IMR-90 (cell line): ENCODE measurements at regions not wholly inside any gene's neighbourhood (a gene's known extent, or its start where the extent isn't known, plus 50 kb on each side); places are given as distances from the start of the nearest gene placed in this dataset.
A peak's percentile ranks its signal among the peaks of the same experiment; 100 is the strongest.

Experiments used
- ATAC-seq: fragments of 200-7000 bp; cut with Tn5 transposase; 2 replicates; pipeline ENCODE4 v1.9.1; 2020; ENCODE audit warnings: low read depth, mild to moderate bottlenecking, moderate library complexity
- BruUV-seq: library from RNA; stranded (reverse); fragments of 400-500 nt; replicated peaks from 2 replicates; lab custom pipeline; 2021; lab: Mats Ljungman, UMichigan
- CTCF ChIA-PET: fragments of 300-600 bp; formaldehyde crosslinking; extraction: SDS; loops from one replicate; lab custom pipeline; 2021; ENCODE audit warnings: antibody characterized with exemption; lab: Yijun Ruan, JAX
- POLR2A ChIA-PET: fragments of 300-600 bp; sonication (Branson Sonifier 250); formaldehyde crosslinking; loops from one replicate; lab custom pipeline; 2022; ENCODE audit warnings: antibody characterized with exemption; ENCODE audit not compliant: unreplicated experiment; lab: Charles Lee
- DNase-seq: peaks from one replicate; pipeline ENCODE4 v3.0.0; 2013
- H2AFZ ChIP-seq: replicated peaks from 2 replicates; pipeline ENCODE3; 2013; ENCODE audit warnings: low read length, mild to moderate bottlenecking; ENCODE audit not compliant: poor library complexity
- H2AK5ac ChIP-seq: 2 replicates; pipeline ENCODE4 v1.6.1; 2013; ENCODE audit warnings: low read depth, low read length, inconsistent platforms
- H2AK9ac ChIP-seq: replicated peaks from 2 replicates; pipeline ENCODE3; 2013; ENCODE audit warnings: mild to moderate bottlenecking, low read depth, low read length, moderate library complexity; ENCODE audit not compliant: poor library complexity
- H2BK120ac ChIP-seq: 2 replicates; pipeline ENCODE4 v1.6.1; 2013; ENCODE audit warnings: low read depth, low read length, inconsistent platforms
- H2BK15ac ChIP-seq: 3 replicates; pipeline ENCODE4 v1.6.1; 2013; ENCODE audit warnings: low read depth, low read length, inconsistent platforms
- H2BK20ac ChIP-seq: 2 replicates; pipeline ENCODE4 v1.6.1; 2013; ENCODE audit warnings: low read depth, mild to moderate bottlenecking, inconsistent platforms, low read length, moderate library complexity
- H2BK5ac ChIP-seq: 2 replicates; pipeline ENCODE4 v1.6.1; 2013; ENCODE audit warnings: mild to moderate bottlenecking, low read depth, low read length, inconsistent platforms; ENCODE audit not compliant: poor library complexity, severe bottlenecking
- H3K14ac ChIP-seq: replicated peaks from 2 replicates; pipeline ENCODE4 v1.6.1; 2013; ENCODE audit warnings: low read depth, low read length, inconsistent platforms
- H3K18ac ChIP-seq: 2 replicates; pipeline ENCODE4 v1.6.1; 2013; ENCODE audit warnings: low read depth, low read length, control low read depth
- H3K23ac ChIP-seq: 2 replicates; pipeline ENCODE4 v1.6.1; 2013; ENCODE audit warnings: low read depth, low read length, inconsistent platforms
- H3K27ac ChIP-seq: 2 replicates; pipeline ENCODE4 v1.5.1; 2013; ENCODE audit warnings: mild to moderate bottlenecking, control low read depth, low read length; ENCODE audit not compliant: insufficient read depth
- H3K27me3 ChIP-seq: 2 replicates; pipeline ENCODE4 v1.6.1; 2013; ENCODE audit warnings: low read length; ENCODE audit not compliant: control insufficient read depth, insufficient read depth
- H3K36me3 ChIP-seq: 2 replicates; pipeline ENCODE4 v1.6.1; 2013; ENCODE audit warnings: low read length, mixed read lengths; ENCODE audit not compliant: control insufficient read depth, insufficient read depth
- H3K4ac ChIP-seq: 2 replicates; pipeline ENCODE4 v1.6.1; 2013; ENCODE audit warnings: low read depth, low read length, inconsistent platforms
- H3K4me1 ChIP-seq: 2 replicates; pipeline ENCODE4 v1.6.1; 2013; ENCODE audit warnings: low read length, mixed read lengths; ENCODE audit not compliant: control insufficient read depth, insufficient read depth
- H3K4me2 ChIP-seq: 2 replicates; pipeline ENCODE4 v1.6.1; 2013; ENCODE audit warnings: low read depth, mild to moderate bottlenecking, control low read depth, low read length, moderate library complexity
- H3K4me3 ChIP-seq: 2 replicates; pipeline ENCODE4 v1.5.1; 2013; ENCODE audit warnings: low read depth, mild to moderate bottlenecking, control low read depth, low read length, moderate library complexity; ENCODE audit not compliant: insufficient read depth
- H3K56ac ChIP-seq: 2 replicates; pipeline ENCODE4 v1.6.1; 2013; ENCODE audit warnings: low read length, inconsistent platforms; ENCODE audit not compliant: insufficient read depth; ENCODE audit errors: extremely low read depth
- H3K79me1 ChIP-seq, 2 experiments: 2 replicates each; pipeline ENCODE4 v1.6.1; 2013; ENCODE audit warnings: low read length in 2 of 2, inconsistent platforms in 1 of 2, low read depth in 1 of 2
- H3K9ac ChIP-seq: 2 replicates; pipeline ENCODE4 v1.6.1; 2013; ENCODE audit warnings: low read depth, low read length, control low read depth
- H3K9me1 ChIP-seq: 2 replicates; pipeline ENCODE4 v1.6.1; 2013; ENCODE audit warnings: low read length, inconsistent platforms; ENCODE audit not compliant: insufficient read depth
- H3K9me3 ChIP-seq: 2 replicates; pipeline ENCODE4 v1.6.1; 2013; ENCODE audit warnings: low read length; ENCODE audit not compliant: control insufficient read depth, insufficient read depth
- H4K20me1 ChIP-seq: 2 replicates; pipeline ENCODE4 v1.6.1; 2013; ENCODE audit warnings: low read length, inconsistent platforms; ENCODE audit not compliant: insufficient read depth
- H4K5ac ChIP-seq: 2 replicates; pipeline ENCODE4 v1.6.1; 2013; ENCODE audit warnings: mild to moderate bottlenecking, low read depth, low read length, control low read depth
- H4K8ac ChIP-seq, 2 experiments: 2 replicates each; pipeline ENCODE4 v1.6.1; 2013; ENCODE audit warnings: low read depth in 2 of 2, low read length in 2 of 2, control low read depth in 1 of 2, inconsistent platforms in 1 of 2
- H4K91ac ChIP-seq: 2 replicates; pipeline ENCODE4 v1.6.1; 2013; ENCODE audit warnings: low read depth, low read length, inconsistent platforms; ENCODE audit not compliant: insufficient read depth
- CEBPB ChIP-seq: IDR thresholded peaks from 2 replicates; pipeline ENCODE4 v1.6.1; 2012; ENCODE audit warnings: low read depth, low read length, improper control_type of control experiment
- RFX5 ChIP-seq: IDR thresholded peaks from 2 replicates; pipeline ENCODE4 v1.8.0; 2012; ENCODE audit warnings: low read depth, mild to moderate bottlenecking, low read length, moderate library complexity
- WGBS, 2 experiments: methylation state at CpG; one replicate each; pipeline versions ENCODE4 v1.1.5 to v1.1.7; 2013; ENCODE audit warnings: missing lambda C conversion rate in 2 of 2; ENCODE audit not compliant: insufficient read length in 1 of 2; ENCODE audit errors: extremely low coverage in 2 of 2; 5-methylcytosine and 5-hydroxymethylcytosine counted together
- dilution Hi-C: fragments of 300-500 bp; cut with HindIII; formaldehyde crosslinking; loops from one replicate; pipeline ENCODE4 v1.14.3; 2018; ENCODE audit warnings: low sequenced_read_pairs; ENCODE audit not compliant: unreplicated experiment
- in situ Hi-C: fragments of 300-500 bp; cut with MboI; formaldehyde crosslinking; loops from 3 replicates; pipeline ENCODE4 v1.14.3; 2019; ENCODE audit warnings: low sequenced_read_pairs, inconsistent platforms, mixed read lengths
- intact Hi-C: fragments of 100-400 bp; cut with micrococcal nuclease; formaldehyde crosslinking; loops from 2 replicates; pipeline ENCODE4 v1.10.0; 2022

DNA sequence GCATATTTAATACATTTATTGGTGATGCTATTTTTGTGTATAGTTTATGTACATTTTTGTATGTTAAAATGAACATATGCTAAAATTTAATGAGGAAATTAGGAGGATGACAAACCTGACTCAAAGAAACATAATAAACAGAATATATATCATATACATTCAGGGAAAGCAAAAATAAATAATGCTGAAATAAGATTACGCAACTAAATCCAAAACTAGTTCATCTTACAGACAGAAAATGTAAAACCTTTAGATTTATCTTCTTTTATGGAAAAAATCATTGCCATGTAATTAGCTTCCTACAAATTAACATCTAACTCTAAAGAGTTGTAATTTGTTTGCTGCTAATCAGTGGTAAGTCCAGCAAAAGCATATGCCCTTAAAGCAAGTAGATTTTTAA is 216.5 kb downstream of the PTN start:
- no peaks in the 10 kb centered on the region for H3K36me3 ChIP-seq
- in situ Hi-C loops = loop anchor here (25.0 kb wide), 1 partner anchor 860 kb away; no protein-coding TSS in a partner anchor
- dilution Hi-C loops = no loop called here
- TF ChIP-seq CEBPB (peak; percentile 86), RFX5 (no peak)
- H3K9ac ChIP-seq = no peak overlapping the region
- H3K79me1 ChIP-seq = peaks cover 17 to 22% of the 10 kb centered on the region in 2 experiments; a peak in 3 of 4 replicates
- H2BK20ac ChIP-seq = no peak overlapping the region; the same call in 1 of the 2 replicates
- H3K4me2 ChIP-seq = no peak overlapping the region
- ATAC-seq (no peak), DNase-seq (no peak)
- no peaks in the 10 kb centered on the region for H3K9me3 ChIP-seq
- H3K27ac ChIP-seq = no peak overlapping the region
- H3K23ac ChIP-seq = no peak overlapping the region
- H3K4ac ChIP-seq = no peak overlapping the region
- H3K27me3 ChIP-seq = no peaks in the 10 kb centered on the region
- H4K20me1 ChIP-seq = no peaks in the 10 kb centered on the region
- peak overlapping the region; percentile 25 for H2BK5ac ChIP-seq
- H2BK15ac ChIP-seq = no peak overlapping the region
- H2AK9ac ChIP-seq = no peak overlapping the region
- ChIA-PET CTCF (interaction anchor here (1.5 kb wide), 1 partner anchor 465 kb away, joined by 4 read pairs; no protein-coding TSS in a partner anchor), POLR2A (no interaction called here)
- H3K18ac ChIP-seq = no peak overlapping the region
- H4K8ac ChIP-seq = peak overlapping the region in 1 of 2 experiments; percentile 35; a peak in 2 of 4 replicates
- H4K91ac ChIP-seq = no peak overlapping the region
- no peak overlapping the region for H2AK5ac ChIP-seq
- no peaks in the 10 kb centered on the region; the same call in 1 of the 2 replicates for H3K9me1 ChIP-seq
- no peak overlapping the region for H2AFZ ChIP-seq
- WGBS, 2 experiments = no CpG with 5 or more reads among the region's 1 CpG
- no peak overlapping the region for H3K4me3 ChIP-seq
- no TSS peak for BruUV-seq
- peaks cover 13% of the 10 kb centered on the region for H3K4me1 ChIP-seq
- intact Hi-C loops = no loop called here
- H2BK120ac ChIP-seq = peak overlapping the region; percentile 30; the same call in 1 of the 2 replicates
- no peak overlapping the region; the same call in 1 of the 2 replicates for H4K5ac ChIP-seq
- H3K14ac ChIP-seq = no peak overlapping the region
- H3K56ac ChIP-seq = no peak overlapping the region
